Endothelial cell of umbilical vein (primary cell): ENCODE measurements at regions not wholly inside any gene's neighbourhood (a gene's known extent, or its start where the extent isn't known, plus 50 kb on each side); places are given as distances from the start of the nearest gene placed in this dataset.

ENCODE experiments used
- BruUV-seq: library from RNA; stranded (reverse); fragments of 400-500 nt; replicated peaks from 2 replicates; lab custom pipeline; 2021; lab: Mats Ljungman, UMichigan
- CTCF ChIA-PET: fragments of 300-600, 350-600 bp; sonication (Branson Sonifier 250); formaldehyde crosslinking; loops from one replicate; lab custom pipeline; 2021; ENCODE audit warnings: antibody characterized with exemption, inconsistent platforms; lab: Charles Lee
- POLR2A ChIA-PET: fragments of 300-600, 350-600 bp; sonication (Branson Sonifier 250); formaldehyde crosslinking; loops from one replicate; lab custom pipeline; 2021; ENCODE audit warnings: antibody characterized with exemption, inconsistent platforms; lab: Charles Lee
- DNase-seq: peaks from one replicate; pipeline ENCODE4 v3.0.0-alpha.2; 2011; ENCODE audit warnings: low read depth, low spot score
- FAIRE-seq: peaks from 2 replicates; lab custom pipeline; 2011; peaks lifted over from hg19 to GRCh38; lab: Jason Lieb, UNC
- H2AFZ ChIP-seq: 2 replicates; pipeline ENCODE4 v1.6.0; 2012; ENCODE audit warnings: low read depth, low read length, control low read depth, inconsistent platforms
- H3K27ac ChIP-seq: 2 replicates; pipeline ENCODE4 v1.5.1; 2011; ENCODE audit warnings: low read depth, mild to moderate bottlenecking, control low read depth, low read length, moderate library complexity; ENCODE audit not compliant: insufficient read depth
- H3K27me3 ChIP-seq, 2 experiments: 2 replicates each; pipeline versions ENCODE4 v1.6.0 to v1.6.1; 2011; ENCODE audit warnings: low read length in 2 of 2, mixed read lengths in 1 of 2; ENCODE audit not compliant: control insufficient read depth in 2 of 2, insufficient read depth in 2 of 2
- H3K36me3 ChIP-seq, 2 experiments: 2 replicates in 1 of 2; 3 replicates in 1 of 2; pipeline ENCODE4 v1.5.1; 2011; ENCODE audit warnings: low read length in 2 of 2, mild to moderate bottlenecking in 1 of 2, moderate library complexity in 1 of 2; ENCODE audit not compliant: control insufficient read depth in 2 of 2, insufficient read depth in 2 of 2; ENCODE audit errors: extremely low read depth in 1 of 2
- H3K4me1 ChIP-seq: 3 replicates; pipeline ENCODE4 v1.5.1; 2011; ENCODE audit warnings: mild to moderate bottlenecking, low read length; ENCODE audit not compliant: control insufficient read depth, insufficient read depth; ENCODE audit errors: extremely low read depth
- H3K4me2 ChIP-seq: 2 replicates; pipeline ENCODE4 v1.6.1; 2011; ENCODE audit warnings: low read length, control low read depth, mixed read lengths; ENCODE audit not compliant: insufficient read depth
- H3K4me3 ChIP-seq, 3 experiments: fragments of 200-600 bp in 1 of 3; sonication (generic), shearing (Covaris generic) in 1 of 3; replicated peaks in 1 of 3; 2 replicates each; pipeline ENCODE4 v1.5.1; 2011 to 2016; ENCODE audit warnings: control low read depth in 3 of 3, low read length in 3 of 3, mild to moderate bottlenecking in 2 of 3, inconsistent platforms in 1 of 3, low read depth in 1 of 3, moderate library complexity in 1 of 3; ENCODE audit not compliant: insufficient read depth in 1 of 3
- H3K79me2 ChIP-seq: 2 replicates; pipeline ENCODE4 v1.6.0; 2012; ENCODE audit warnings: low read length, inconsistent platforms; ENCODE audit not compliant: control insufficient read depth, insufficient read depth
- H3K9ac ChIP-seq: replicated peaks from 2 replicates; pipeline ENCODE3; 2011; ENCODE audit warnings: low read length, control low read depth; ENCODE audit not compliant: insufficient read depth; ENCODE audit errors: extremely low read depth
- H3K9me1 ChIP-seq: replicated peaks from 3 replicates; pipeline ENCODE4 v1.6.0; 2011; ENCODE audit warnings: mild to moderate bottlenecking, low read length; ENCODE audit not compliant: control insufficient read depth, insufficient read depth; ENCODE audit errors: extremely low read depth
- H3K9me3 ChIP-seq: replicated peaks from 2 replicates; pipeline ENCODE4 v1.5.1; 2012; ENCODE audit warnings: low read length, inconsistent platforms; ENCODE audit not compliant: control insufficient read depth, insufficient read depth
- H4K20me1 ChIP-seq: replicated peaks from 2 replicates; pipeline ENCODE3; 2011; ENCODE audit warnings: mild to moderate bottlenecking, low read length; ENCODE audit not compliant: control insufficient read depth, insufficient read depth; ENCODE audit errors: extremely low read depth
- EZH2 ChIP-seq: IDR thresholded peaks from 2 replicates; pipeline ENCODE4 v1.6.1; 2012; ENCODE audit warnings: borderline replicate concordance, low read depth, mild to moderate bottlenecking, moderate library complexity, low read length, inconsistent platforms; ENCODE audit not compliant: severe bottlenecking
- FOS ChIP-seq: IDR thresholded peaks from 2 replicates; pipeline ENCODE4 v1.6.1; 2011; ENCODE audit warnings: mild to moderate bottlenecking, low read length, moderate library complexity, borderline replicate concordance; ENCODE audit not compliant: insufficient read depth
- GATA2 ChIP-seq: IDR thresholded peaks from 2 replicates; pipeline ENCODE4 v1.7.0; 2011; ENCODE audit warnings: low read depth, mild to moderate bottlenecking, moderate library complexity, mixed read lengths, low read length; ENCODE audit not compliant: insufficient read length, insufficient read depth
- JUN ChIP-seq: IDR thresholded peaks from 2 replicates; pipeline ENCODE4 v1.6.1; 2011; ENCODE audit warnings: borderline replicate concordance, low read depth; ENCODE audit not compliant: insufficient read length, insufficient read depth
- MYC ChIP-seq: IDR thresholded peaks from one replicate; pipeline ENCODE4 v1.6.1; 2011; ENCODE audit warnings: mild to moderate bottlenecking, low read depth, low read length
- POLR2A ChIP-seq: IDR thresholded peaks from 2 replicates; pipeline ENCODE4 v1.6.1; 2012; ENCODE audit warnings: low read depth, mild to moderate bottlenecking, control low read depth, low read length
- POLR2AphosphoS5 ChIP-seq: IDR thresholded peaks from 2 replicates; pipeline ENCODE4 v1.6.1; 2012; ENCODE audit warnings: low read depth, mild to moderate bottlenecking, control low read depth, low read length, moderate library complexity; ENCODE audit not compliant: insufficient read depth
- dilution Hi-C: fragments of 300-500 bp; cut with MboI; formaldehyde crosslinking; loops from one replicate; pipeline ENCODE4 v1.15.0; 2019; ENCODE audit warnings: low sequenced_read_pairs; ENCODE audit not compliant: extremely low pct_ligation_motif_present
- intact Hi-C: fragments of 100-400 bp; cut with micrococcal nuclease; formaldehyde crosslinking; loops from one replicate; pipeline ENCODE4 v1.10.0; 2022
- TF ChIP-seq, protein P1 (sequence below), 2 donors: IDR thresholded peaks; 1 replicate in 1 of 2; 2 replicates in 1 of 2; pipeline ENCODE4 v1.5.1; 2011; ENCODE audit warnings: low read length in 2 of 2, mild to moderate bottlenecking in 2 of 2, moderate library complexity in 2 of 2, control low read depth in 1 of 2, inconsistent platforms in 1 of 2, low read depth in 1 of 2; ENCODE audit not compliant: insufficient read depth in 1 of 2; ENCODE audit errors: extremely low read depth in 1 of 2
- TF ChIP-seq, protein P2 (sequence below): IDR thresholded peaks from 2 replicates; pipeline ENCODE4 v1.6.1; 2011; ENCODE audit not compliant: insufficient read depth, insufficient read length

DNA sequence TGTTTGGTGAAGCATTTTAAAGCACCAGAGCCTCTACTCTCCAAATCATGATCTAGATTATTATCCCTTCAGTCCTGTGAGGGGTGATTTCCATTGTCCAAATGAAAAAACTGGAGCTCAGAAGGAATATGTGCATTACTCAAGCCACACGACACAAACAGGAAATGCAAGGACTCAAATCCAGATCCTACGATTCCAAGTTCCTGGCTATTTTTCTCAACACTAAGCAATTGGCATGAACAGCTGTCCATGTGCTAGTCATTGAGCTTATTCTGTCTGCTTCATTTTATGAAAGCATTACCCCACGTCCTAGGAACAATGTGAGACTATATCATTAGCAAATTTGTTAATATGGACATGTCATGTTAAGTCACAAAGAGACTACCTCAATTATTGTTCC, 273.1 kb upstream of the LYPLAL1 start:
- ChIA-PET POLR2A (no interaction called here), CTCF (no interaction called here)
- Histone ChIP-seq H3K27ac (no peak overlapping the region), H3K4me2 (no peak overlapping the region), H2AFZ (no peak overlapping the region), H3K4me1 (peaks cover 8% of the 10 kb centered on the region), H3K27me3 (peaks cover 0 to 2% of the 10 kb centered on the region in 2 experiments), H3K36me3 (no peaks in the 10 kb centered on the region), H4K20me1 (no peaks in the 10 kb centered on the region), H3K9me3 (no peaks in the 10 kb centered on the region), H3K79me2 (no peaks in the 10 kb centered on the region), H3K9ac (no peak overlapping the region), H3K9me1 (no peaks in the 10 kb centered on the region), H3K4me3 (no peak overlapping the region)
- dilution Hi-C loops = no loop called here
- intact Hi-C loops = no loop called here
- FAIRE-seq (no peak), DNase-seq (no peak)
- TF ChIP-seq, protein P1, sequence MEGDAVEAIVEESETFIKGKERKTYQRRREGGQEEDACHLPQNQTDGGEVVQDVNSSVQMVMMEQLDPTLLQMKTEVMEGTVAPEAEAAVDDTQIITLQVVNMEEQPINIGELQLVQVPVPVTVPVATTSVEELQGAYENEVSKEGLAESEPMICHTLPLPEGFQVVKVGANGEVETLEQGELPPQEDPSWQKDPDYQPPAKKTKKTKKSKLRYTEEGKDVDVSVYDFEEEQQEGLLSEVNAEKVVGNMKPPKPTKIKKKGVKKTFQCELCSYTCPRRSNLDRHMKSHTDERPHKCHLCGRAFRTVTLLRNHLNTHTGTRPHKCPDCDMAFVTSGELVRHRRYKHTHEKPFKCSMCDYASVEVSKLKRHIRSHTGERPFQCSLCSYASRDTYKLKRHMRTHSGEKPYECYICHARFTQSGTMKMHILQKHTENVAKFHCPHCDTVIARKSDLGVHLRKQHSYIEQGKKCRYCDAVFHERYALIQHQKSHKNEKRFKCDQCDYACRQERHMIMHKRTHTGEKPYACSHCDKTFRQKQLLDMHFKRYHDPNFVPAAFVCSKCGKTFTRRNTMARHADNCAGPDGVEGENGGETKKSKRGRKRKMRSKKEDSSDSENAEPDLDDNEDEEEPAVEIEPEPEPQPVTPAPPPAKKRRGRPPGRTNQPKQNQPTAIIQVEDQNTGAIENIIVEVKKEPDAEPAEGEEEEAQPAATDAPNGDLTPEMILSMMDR (IDR thresholded peaks at IDR 0.05; ENCODE audit: extremely low read depth in 1 of 2, insufficient read depth in 1 of 2, low read depth in 1 of 2, low read length in 2 of 2) = no peak
- TF ChIP-seq MYC (no peak), POLR2A (no peak), JUN (no peak), GATA2 (no peak), EZH2 (no peak), POLR2AphosphoS5 (no peak), FOS (no peak)
- TF ChIP-seq, protein P2, sequence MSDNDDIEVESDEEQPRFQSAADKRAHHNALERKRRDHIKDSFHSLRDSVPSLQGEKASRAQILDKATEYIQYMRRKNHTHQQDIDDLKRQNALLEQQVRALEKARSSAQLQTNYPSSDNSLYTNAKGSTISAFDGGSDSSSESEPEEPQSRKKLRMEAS = no peak
- no TSS peak for BruUV-seq
